ENCODE measurements at regions not wholly inside any gene's neighbourhood (a gene's known extent, or its start where the extent isn't known, plus 50 kb on each side); places are given as distances from the start of the nearest gene placed in this dataset.
"Not testable (repeated sequence)": the region's sequence is repeated elsewhere in the genome, so short reads cannot be mapped to it uniquely, and the experiment has no call there.

GRCh38 chr2:147621656-147622197 is 223.1 kb upstream of the ACVR2A start:
- DNase-seq (no peak), ATAC-seq (no peak)
- intact Hi-C loops (cut with micrococcal nuclease), result no loop called here

DNA sequence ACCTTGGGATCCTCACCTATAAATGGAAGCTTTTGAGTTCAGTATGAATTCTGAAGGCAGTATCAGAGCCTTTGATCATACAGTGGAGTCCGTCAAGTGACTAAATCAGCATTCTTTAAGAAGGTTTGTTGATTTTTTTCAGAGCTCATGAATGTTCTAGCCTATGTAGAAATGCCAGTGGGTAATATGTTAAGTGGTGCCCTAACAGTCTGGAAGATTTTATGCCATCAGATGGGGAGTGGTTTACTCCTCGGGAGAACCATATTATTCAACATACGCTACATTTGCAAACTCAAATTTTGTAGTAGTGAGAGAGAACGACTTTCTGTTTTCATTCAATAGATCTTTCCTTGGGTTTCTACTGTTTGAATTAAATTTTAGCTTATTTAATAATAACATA is 225.0 kb upstream of the ACVR2A start:
- ATAC-seq, result no peak
- DNase-seq, result no peak
- intact Hi-C loops (cut with micrococcal nuclease), result no loop called here

DNA sequence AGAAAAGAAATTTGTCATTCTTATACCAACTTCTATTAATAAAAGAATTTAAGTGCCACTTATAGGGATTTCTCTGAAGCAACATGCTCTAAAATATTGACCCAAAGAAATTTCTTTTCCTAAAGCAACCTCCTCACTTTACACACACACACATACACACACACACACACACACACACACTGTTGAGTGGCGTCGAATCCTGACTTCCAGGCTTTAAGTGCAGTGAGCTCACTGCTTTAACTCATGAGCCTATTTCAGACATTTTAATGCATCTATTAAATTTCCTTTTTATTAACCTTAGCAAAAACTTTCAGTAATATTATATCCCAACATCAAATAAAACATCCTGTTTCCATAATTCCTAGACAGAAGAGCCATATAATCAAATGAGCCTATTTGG is 229.1 kb upstream of the ACVR2A start:
- no peak for ATAC-seq

GRCh38 chr2:147614979-147615470 is 229.8 kb upstream of the ACVR2A start:
- intact Hi-C loops (cut with micrococcal nuclease), result no loop called here
- no peak for DNase-seq
- ATAC-seq, result no peak

More for the DNA sequence above, 229.1 kb upstream of the ACVR2A start:
- intact Hi-C loops (cut with micrococcal nuclease), result no loop called here
- no peak for DNase-seq

DNA sequence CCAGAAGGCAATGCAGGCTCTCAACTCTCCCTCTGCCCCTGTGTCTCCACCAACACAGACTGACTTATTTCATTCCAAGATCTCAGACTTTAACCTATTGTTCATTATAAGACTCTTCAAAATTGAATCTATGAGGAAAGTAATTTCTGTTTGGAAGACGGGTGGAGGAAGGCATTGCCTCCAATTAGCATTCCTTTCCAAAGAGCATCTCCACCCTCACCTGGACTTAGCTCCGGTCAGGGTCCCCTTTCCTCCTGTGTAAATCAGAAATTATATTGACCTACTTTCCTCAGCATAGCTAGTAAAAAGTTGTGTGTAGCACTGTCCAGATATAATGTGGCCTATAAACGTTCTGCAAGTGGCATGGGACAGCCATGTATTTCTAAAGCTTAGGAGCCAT is 230.4 kb upstream of the ACVR2A start:
- ATAC-seq (no peak), DNase-seq (no peak)
- intact Hi-C loops (cut with micrococcal nuclease), result no loop called here

- DNase-seq (no peak), ATAC-seq (no peak)
- intact Hi-C loops (cut with micrococcal nuclease), result no loop called here
Observed at GRCh38 chr2:147610496-147611040, 234.3 kb upstream of the ACVR2A start.

- DNase-seq (no peak), ATAC-seq (no peak)
- intact Hi-C loops (cut with micrococcal nuclease), result no loop called here
Observed at GRCh38 chr2:147609301-147609700, 235.5 kb upstream of the ACVR2A start.

GRCh38 chr2:147607379-147607778 is 237.4 kb upstream of the ACVR2A start:
- no peak for ATAC-seq
- DNase-seq, result no peak
- intact Hi-C loops (cut with micrococcal nuclease), result no loop called here

DNA sequence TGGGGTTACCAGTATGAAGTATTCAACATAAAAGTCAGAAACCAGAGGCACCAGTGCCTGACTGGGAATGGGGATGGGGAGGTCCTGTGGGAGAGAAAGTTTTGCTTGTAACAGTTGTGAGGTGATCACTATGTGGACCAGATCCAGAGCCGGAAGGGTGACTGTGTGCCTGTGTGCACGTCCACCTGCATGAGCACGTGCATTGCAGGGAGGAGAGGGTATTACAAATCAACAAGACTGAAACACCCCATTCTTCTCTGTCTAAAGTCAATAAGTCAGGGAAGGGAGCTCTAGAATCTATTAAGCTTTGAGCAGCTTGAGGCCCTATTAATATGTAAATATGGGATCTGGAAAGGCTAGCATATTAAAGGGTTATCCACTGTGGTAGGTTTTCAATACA is 241.0 kb upstream of the ACVR2A start:
- DNase-seq (no peak), ATAC-seq (no peak)
- intact Hi-C loops (cut with micrococcal nuclease), result no loop called here

DNA sequence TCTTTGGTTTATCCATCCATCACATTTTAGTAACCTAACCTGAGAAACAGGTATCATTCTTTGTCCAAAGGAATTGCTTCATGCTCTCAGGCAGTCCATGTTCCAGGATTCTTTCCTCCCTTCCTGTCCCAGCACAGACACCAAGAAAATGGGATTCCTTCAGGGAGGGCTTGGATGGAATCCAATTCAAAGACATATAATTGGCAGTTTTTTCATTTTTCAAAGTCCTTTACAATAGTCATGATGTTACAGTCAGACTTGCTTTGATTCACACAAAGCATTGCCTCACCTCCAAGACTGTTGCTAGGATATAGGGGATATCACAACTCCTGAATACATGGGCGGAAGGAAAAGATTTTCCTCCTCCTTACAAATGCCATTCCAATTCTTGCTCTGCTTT is 241.4 kb upstream of the ACVR2A start:
- intact Hi-C loops (cut with micrococcal nuclease), result no loop called here
- DNase-seq, result no peak
- no peak for ATAC-seq

GRCh38 chr2:147600646-147601045 is 244.2 kb upstream of the ACVR2A start:
- intact Hi-C loops (cut with micrococcal nuclease), result no loop called here
- DNase-seq (no peak), ATAC-seq (no peak)

- intact Hi-C loops (cut with micrococcal nuclease), result no loop called here
- ATAC-seq (no peak), DNase-seq (no peak)
Observed at GRCh38 chr2:147600223-147600622, 244.6 kb upstream of the ACVR2A start.

DNA sequence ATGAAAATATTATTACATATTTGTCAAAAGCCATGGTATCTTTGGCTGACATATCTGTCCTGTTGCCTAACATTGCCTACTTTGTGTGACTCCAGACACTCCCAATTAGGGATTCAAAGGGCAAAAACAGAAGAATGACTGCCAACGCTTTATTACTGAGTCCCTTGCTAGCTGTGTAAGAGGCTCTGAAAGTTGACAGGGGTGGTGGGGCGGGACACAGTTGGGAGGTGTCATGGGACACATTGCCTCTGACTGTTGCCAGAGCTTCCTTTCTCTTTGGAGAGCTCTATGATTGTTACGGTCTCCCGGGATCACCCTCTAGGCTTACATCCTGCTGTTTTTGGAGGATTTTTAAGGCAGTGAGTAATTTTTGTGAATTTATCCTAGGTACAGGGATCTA is 249.6 kb upstream of the ACVR2A start:
- intact Hi-C loops (cut with micrococcal nuclease), result no loop called here
- no peak for DNase-seq
- peak; percentile 73 for ATAC-seq

DNA sequence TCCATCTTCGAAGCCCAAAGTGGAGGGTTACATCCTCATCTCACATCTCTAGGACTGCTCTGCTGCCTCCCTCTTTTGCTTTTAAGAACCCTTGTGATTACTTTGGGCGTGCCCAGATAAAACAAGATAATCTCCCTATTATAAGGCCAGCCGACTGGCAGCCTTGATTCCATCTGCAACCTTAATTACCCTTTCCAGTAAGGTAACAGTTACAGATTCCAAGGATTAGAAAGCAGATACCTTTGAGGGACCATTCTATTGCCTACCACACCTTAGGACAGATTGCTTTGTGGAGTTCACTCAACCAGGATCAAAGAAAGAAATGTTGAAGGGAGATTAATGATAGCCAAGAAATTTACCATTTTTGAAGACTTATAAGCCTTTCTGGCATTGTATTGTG is 250.8 kb upstream of the ACVR2A start:
- no peak for DNase-seq
- no peak for ATAC-seq
- intact Hi-C loops (cut with micrococcal nuclease), result no loop called here

DNA sequence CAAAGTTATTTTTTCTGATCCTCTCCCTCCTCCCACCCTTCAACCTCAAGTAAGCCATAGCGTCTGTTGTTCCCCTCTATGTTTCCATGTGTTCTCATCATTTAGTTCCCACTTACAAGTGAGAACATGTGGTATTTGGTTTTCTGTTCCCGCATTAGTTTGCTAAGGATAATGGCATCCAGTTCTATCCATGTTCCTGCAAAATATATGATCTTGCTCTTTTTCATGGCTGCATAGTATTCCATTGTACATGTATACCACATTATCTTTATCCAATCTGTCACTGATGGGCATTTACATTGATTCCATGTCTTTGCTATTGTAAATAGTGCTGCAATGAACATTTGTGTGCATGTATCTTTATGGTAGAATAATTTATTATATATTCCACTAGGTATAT is 252.0 kb upstream of the ACVR2A start:
- DNase-seq; ATAC-seq; intact Hi-C loops (cut with micrococcal nuclease): not testable (repeated sequence)

DNA sequence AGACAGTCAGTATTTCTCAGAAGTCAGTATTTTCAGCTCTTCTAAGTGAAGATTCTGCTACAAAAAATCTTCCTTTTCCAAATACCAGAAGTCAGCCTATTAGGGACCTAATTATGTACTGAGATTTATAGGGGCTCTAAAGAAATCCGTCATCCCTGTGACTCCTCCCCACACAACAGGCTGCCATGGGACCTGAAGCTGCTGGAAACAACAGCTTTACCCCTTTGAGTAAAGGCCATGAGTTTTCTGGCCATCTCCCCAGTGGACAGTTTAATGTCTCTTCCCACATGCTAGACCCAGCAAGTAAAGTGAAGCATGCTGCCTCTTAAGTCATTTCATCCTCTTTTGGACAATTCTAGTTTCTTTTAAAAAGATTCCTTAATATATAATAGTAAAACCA is 255.7 kb upstream of the ACVR2A start:
- ATAC-seq (no peak), DNase-seq (no peak)
- intact Hi-C loops (cut with micrococcal nuclease), result no loop called here

GRCh38 chr2:147588191-147588590 is 256.6 kb upstream of the ACVR2A start:
- no peak for ATAC-seq
- DNase-seq, result no peak
- intact Hi-C loops (cut with micrococcal nuclease), result no loop called here

DNA sequence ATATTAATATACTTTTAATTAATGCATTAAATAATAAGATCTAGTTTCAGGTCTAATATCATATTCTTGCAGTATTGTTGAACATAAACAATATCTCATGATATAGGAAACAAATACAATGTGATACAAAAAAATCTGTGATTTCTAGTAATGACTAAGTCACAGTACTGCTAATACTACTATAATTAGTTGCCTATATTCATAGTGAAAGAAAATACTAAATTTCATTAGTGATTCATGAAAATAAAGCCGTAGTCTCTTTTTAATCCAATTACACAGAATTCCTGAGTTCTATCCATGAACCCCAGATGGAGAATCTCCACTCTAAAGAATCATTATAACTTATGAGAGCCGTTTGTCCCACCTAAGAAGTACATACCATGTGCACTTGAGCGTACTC is 266.3 kb upstream of the ACVR2A start:
- DNase-seq (no peak), ATAC-seq (no peak)
- intact Hi-C loops (cut with micrococcal nuclease), result no loop called here

GRCh38 chr2:147577998-147578380 is 266.8 kb upstream of the ACVR2A start:
- intact Hi-C loops (cut with micrococcal nuclease), result no loop called here
- ATAC-seq (no peak), DNase-seq (no peak)

GRCh38 chr2:147577323-147577997 is 267.4 kb upstream of the ACVR2A start:
- intact Hi-C loops (cut with micrococcal nuclease), result no loop called here
- no peak for ATAC-seq
- no peak for DNase-seq

DNA sequence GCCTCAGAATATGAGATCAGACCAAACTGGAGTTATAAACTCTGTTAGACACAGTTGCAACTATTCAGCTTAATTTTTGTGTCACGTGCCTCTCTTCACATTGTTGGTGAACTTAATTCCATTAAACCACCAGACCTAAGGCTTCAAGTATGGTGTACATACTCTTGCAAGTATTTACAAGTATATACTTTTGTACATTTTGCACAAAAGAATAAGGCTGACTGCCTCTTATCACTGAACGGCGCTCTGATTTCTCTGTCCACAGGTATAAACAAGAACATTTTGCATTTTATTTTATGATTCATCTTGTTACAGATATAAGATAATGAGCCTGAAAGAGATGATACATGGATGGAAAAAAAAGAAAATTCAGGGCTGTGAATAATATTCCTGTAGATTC is 269.7 kb upstream of the ACVR2A start:
- no peak for ATAC-seq
- no peak for DNase-seq
- intact Hi-C loops (cut with micrococcal nuclease), result no loop called here

Data from left ventricle myocardium superior (tissue), 1 donor.